NCI-H1048 (cell line): ENCODE measurements at regions not wholly inside any gene's neighbourhood (a gene's known extent, or its start where the extent isn't known, plus 50 kb on each side); places are given as distances from the start of the nearest gene placed in this dataset.

ENCODE experiments used
- DNase-seq: peaks from one replicate; lab custom pipeline; 2025; lab: John Stamatoyannopoulos, UW

DNA sequence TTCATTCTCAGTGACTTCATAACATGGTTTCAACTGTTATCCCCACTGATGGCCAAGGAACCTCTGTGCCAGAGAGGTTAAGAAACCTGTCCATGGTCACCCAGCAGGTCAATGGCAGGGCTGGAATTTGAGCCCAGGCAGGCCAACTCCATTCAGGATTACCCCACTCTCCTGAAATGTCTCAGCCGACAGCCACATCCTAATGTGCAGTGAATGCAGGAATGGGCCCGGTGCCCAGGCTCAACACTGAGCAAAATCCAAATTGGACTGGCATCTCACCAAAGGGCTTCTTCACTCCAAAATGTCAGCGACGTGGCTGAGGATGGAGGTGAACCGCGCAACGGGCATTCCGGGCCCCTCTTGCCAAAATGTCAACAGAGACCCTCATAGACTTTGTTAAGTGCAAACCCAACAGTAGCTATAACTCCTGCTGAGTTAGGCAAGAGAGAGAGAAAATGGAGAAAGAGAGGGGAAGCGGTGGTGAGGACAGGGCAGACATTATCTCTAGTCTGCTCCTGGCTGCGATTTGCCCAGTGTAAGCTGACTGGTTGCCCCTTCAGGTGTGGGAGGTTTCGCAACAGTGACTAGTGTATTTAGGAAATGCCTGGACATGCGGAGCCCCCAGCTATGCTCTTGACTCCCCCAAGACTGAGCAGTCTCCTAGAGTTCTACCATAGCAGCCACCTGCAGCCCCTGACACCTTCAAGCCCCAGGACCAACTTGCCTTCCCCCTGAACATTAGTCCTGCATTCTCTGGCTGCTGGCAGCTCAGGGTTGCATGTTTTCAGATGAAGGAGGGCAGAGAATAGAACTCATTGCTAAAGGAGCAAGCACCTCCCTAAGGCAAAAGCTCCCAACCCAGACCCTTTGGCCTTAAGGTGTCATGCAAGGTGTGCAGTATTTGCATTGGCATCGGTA is 167.7 kb downstream of the ANAPC1 start:
- no peak for DNase-seq

DNA sequence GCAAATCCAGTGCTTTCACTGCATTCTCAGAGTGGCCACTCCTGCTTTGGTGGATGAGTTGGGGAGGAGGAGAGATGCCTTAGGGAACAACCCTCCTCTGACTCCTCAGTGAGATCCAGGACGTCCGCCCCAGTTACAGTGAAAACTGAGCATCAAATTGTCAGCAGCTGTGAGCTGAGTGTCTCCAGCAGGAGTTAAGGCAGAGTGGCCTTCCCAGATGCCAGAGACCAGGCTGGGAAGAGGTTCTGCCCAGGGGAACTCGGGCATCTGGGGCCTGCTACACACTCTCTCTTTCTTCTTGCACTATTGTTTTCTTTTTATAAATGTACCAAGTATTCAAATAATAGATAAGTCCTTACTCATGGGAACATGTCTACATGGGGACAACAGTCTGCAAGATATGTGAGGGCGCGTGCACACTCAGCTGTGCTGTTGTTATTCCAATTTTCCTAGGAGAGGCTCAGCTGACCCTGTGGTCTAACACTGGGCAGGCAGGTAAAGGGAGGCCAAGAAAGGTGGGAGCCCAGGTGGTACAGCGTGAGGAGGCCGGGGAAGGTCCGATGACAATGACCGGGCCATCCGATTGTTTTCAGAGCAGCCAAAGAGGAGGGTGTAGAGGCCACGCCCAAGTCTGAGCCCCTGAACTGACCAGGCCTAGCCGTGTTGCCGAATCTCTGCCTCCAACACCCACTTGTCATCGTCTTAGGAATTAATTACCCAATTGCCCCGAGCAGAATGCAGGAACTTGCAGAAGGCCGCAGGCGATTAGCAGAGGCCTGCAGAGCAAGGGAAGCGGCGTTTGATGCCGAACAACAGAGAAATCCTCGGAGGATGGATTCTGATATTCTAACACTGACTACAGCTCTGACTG is 166.9 kb downstream of the ANAPC1 start:
- DNase-seq, result no peak
